H1 (cell line): ENCODE measurements at regions not wholly inside any gene's neighbourhood (a gene's known extent, or its start where the extent isn't known, plus 50 kb on each side); places are given as distances from the start of the nearest gene placed in this dataset.

Source experiments
- CTCF ChIA-PET: fragments of 300-600 bp; sonication (Branson Sonifier 250); formaldehyde crosslinking; loops from one replicate; lab custom pipeline; 2021; ENCODE audit not compliant: partially characterized antibody; lab: Charles Lee
- POLR2A ChIA-PET: fragments of 300-600 bp; sonication (Branson Sonifier 250); formaldehyde crosslinking; loops from one replicate; lab custom pipeline; 2021; ENCODE audit warnings: inconsistent platforms; ENCODE audit not compliant: partially characterized antibody; lab: Charles Lee
- DNase-seq, 2 experiments: peaks; one replicate each; pipeline versions ENCODE4 v3.0.0 to v3.0.0-alpha.2; 2010 to 2022; ENCODE audit warnings: low spot score in 2 of 2, low read depth in 1 of 2, mixed read lengths in 1 of 2
- FAIRE-seq: peaks from 2 replicates; lab custom pipeline; 2011; peaks lifted over from hg19 to GRCh38; lab: Jason Lieb, UNC
- H2AFZ ChIP-seq: 2 replicates; pipeline ENCODE4 v1.8.1; 2012; ENCODE audit warnings: low read length, inconsistent platforms
- H2AK5ac ChIP-seq: 2 replicates; pipeline ENCODE4 v1.6.1; 2013; ENCODE audit warnings: low read depth, low read length
- H2BK120ac ChIP-seq: replicated peaks from 2 replicates; pipeline ENCODE3; 2013; ENCODE audit warnings: low read depth, low read length, inconsistent platforms
- H2BK12ac ChIP-seq: 2 replicates; pipeline ENCODE4 v1.6.1; 2013; ENCODE audit warnings: low read depth, low read length
- H2BK15ac ChIP-seq: 2 replicates; pipeline ENCODE4 v1.6.1; 2013; ENCODE audit warnings: low read length
- H2BK20ac ChIP-seq: 2 replicates; pipeline ENCODE4 v1.6.1; 2013; ENCODE audit warnings: low read length
- H2BK5ac ChIP-seq: 2 replicates; pipeline ENCODE4 v1.6.1; 2013; ENCODE audit warnings: low read depth, low read length
- H3K14ac ChIP-seq: 2 replicates; pipeline ENCODE4 v1.6.1; 2013; ENCODE audit warnings: inconsistent platforms; ENCODE audit not compliant: insufficient read length
- H3K18ac ChIP-seq: 2 replicates; pipeline ENCODE4 v1.6.1; 2013; ENCODE audit warnings: low read length; ENCODE audit errors: extremely low read depth
- H3K23ac ChIP-seq: 2 replicates; pipeline ENCODE4 v1.6.1; 2013; ENCODE audit warnings: inconsistent platforms; ENCODE audit not compliant: insufficient read length
- H3K23me2 ChIP-seq: 2 replicates; pipeline ENCODE4 v1.6.1; 2013; ENCODE audit warnings: low read depth, low read length
- H3K27ac ChIP-seq: 2 replicates; pipeline ENCODE4 v1.6.1; 2011; ENCODE audit warnings: low read depth, low read length, inconsistent platforms
- H3K27me3 ChIP-seq, 4 experiments: replicated peaks in 1 of 4; 1 replicate in 1 of 4; 2 replicates in 3 of 4; pipeline versions ENCODE4 v1.6.1 to v1.8.1; 2011 to 2013; ENCODE audit warnings: low read length in 3 of 4, mild to moderate bottlenecking in 3 of 4, inconsistent platforms in 2 of 4, mixed read lengths in 2 of 4, moderate library complexity in 1 of 4; ENCODE audit not compliant: control insufficient read depth in 3 of 4, insufficient read depth in 3 of 4; ENCODE audit errors: extremely low read depth in 1 of 4
- H3K36me3 ChIP-seq, 4 experiments: 2 replicates each; pipeline versions ENCODE4 v1.6.1 to v1.8.1; 2011 to 2013; ENCODE audit warnings: mild to moderate bottlenecking in 4 of 4, low read length in 3 of 4, moderate library complexity in 2 of 4, control low read depth in 1 of 4, inconsistent platforms in 1 of 4; ENCODE audit not compliant: insufficient read depth in 4 of 4, control insufficient read depth in 2 of 4
- H3K4ac ChIP-seq: replicated peaks from 2 replicates; pipeline ENCODE3; 2013; ENCODE audit warnings: low read length, low read depth, mixed read lengths, inconsistent platforms; ENCODE audit not compliant: insufficient read length
- H3K4me1 ChIP-seq, 4 experiments: replicated peaks in 1 of 4; 1 replicate in 1 of 4; 2 replicates in 3 of 4; pipeline versions ENCODE4 v1.6.1 to v1.8.1; 2011 to 2013; ENCODE audit warnings: low read length in 3 of 4, inconsistent platforms in 2 of 4, mixed read lengths in 1 of 4; ENCODE audit not compliant: insufficient read depth in 4 of 4, control insufficient read depth in 3 of 4
- H3K4me2 ChIP-seq, 2 experiments: 2 replicates each; pipeline versions ENCODE4 v1.6.1 to v1.8.1; 2011 to 2013; ENCODE audit warnings: low read depth in 2 of 2, low read length in 2 of 2, control low read depth in 1 of 2, inconsistent platforms in 1 of 2, mild to moderate bottlenecking in 1 of 2; ENCODE audit not compliant: insufficient read depth in 1 of 2
- H3K4me3 ChIP-seq, 4 experiments: fragments of 200-600, 300-600 bp in 1 of 4; sonication (generic), shearing (Covaris generic), sonication (Bioruptor Twin) in 1 of 4; 2 replicates each; pipeline versions ENCODE4 v1.5.1 to v1.8.1; 2011 to 2016; ENCODE audit warnings: low read length in 4 of 4, low read depth in 3 of 4, control low read depth in 2 of 4, inconsistent platforms in 2 of 4, mild to moderate bottlenecking in 2 of 4, mixed read lengths in 1 of 4, moderate library complexity in 1 of 4; ENCODE audit not compliant: insufficient read depth in 2 of 4; ENCODE audit errors: extremely low read depth in 1 of 4
- H3K56ac ChIP-seq: replicated peaks from 2 replicates; pipeline ENCODE3; 2013; ENCODE audit warnings: low read depth, mild to moderate bottlenecking, mixed read lengths, low read length, inconsistent platforms; ENCODE audit not compliant: insufficient read length
- H3K79me1 ChIP-seq: 2 replicates; pipeline ENCODE4 v1.6.1; 2013; ENCODE audit warnings: low read depth, low read length, control low read depth
- H3K79me2 ChIP-seq, 2 experiments: 2 replicates each; pipeline versions ENCODE4 v1.6.1 to v1.8.1; 2012 to 2013; ENCODE audit warnings: low read length in 2 of 2, mild to moderate bottlenecking in 2 of 2, inconsistent platforms in 1 of 2; ENCODE audit not compliant: insufficient read depth in 2 of 2, control insufficient read depth in 1 of 2
- H3K9ac ChIP-seq, 4 experiments: replicated peaks in 1 of 4; 1 replicate in 1 of 4; 2 replicates in 3 of 4; pipeline versions ENCODE4 v1.6.1 to v1.8.1; 2011 to 2013; ENCODE audit warnings: low read depth in 3 of 4, low read length in 3 of 4, control low read depth in 2 of 4, mild to moderate bottlenecking in 2 of 4, moderate library complexity in 2 of 4, inconsistent platforms in 1 of 4; ENCODE audit errors: extremely low read depth in 1 of 4
- H3K9me3 ChIP-seq, 2 experiments: 2 replicates each; pipeline versions ENCODE4 v1.6.1 to v1.8.1; 2012 to 2013; ENCODE audit warnings: mild to moderate bottlenecking in 2 of 2, moderate library complexity in 2 of 2, control low read depth in 1 of 2, inconsistent platforms in 1 of 2, low read depth in 1 of 2, low read length in 1 of 2, mixed read lengths in 1 of 2; ENCODE audit not compliant: insufficient read depth in 2 of 2
- H4K20me1 ChIP-seq, 2 experiments: replicated peaks in 1 of 2; 2 replicates each; pipeline versions ENCODE3 to v1.8.1; 2011 to 2013; ENCODE audit warnings: inconsistent platforms in 2 of 2, low read length in 2 of 2, mild to moderate bottlenecking in 1 of 2; ENCODE audit not compliant: insufficient read depth in 2 of 2, control insufficient read depth in 1 of 2
- H4K5ac ChIP-seq: 2 replicates; pipeline ENCODE4 v1.6.1; 2013; ENCODE audit warnings: low read length, low read depth, mixed read lengths, inconsistent platforms; ENCODE audit not compliant: insufficient read length
- H4K8ac ChIP-seq: 2 replicates; pipeline ENCODE4 v1.8.0; 2013; ENCODE audit warnings: mild to moderate bottlenecking, moderate library complexity, low read length, inconsistent platforms; ENCODE audit not compliant: insufficient read depth; ENCODE audit errors: extremely low read depth
- H4K91ac ChIP-seq: replicated peaks from 2 replicates; pipeline ENCODE3; 2013; ENCODE audit warnings: low read length, mixed read lengths, inconsistent platforms; ENCODE audit not compliant: insufficient read length
- ASH2L ChIP-seq: fragments of 200-600, 300-600 bp; sonication (generic); IDR thresholded peaks from one replicate; pipeline ENCODE4 v1.7.1; 2017; ENCODE audit warnings: low read length
- ATF3 ChIP-seq: IDR thresholded peaks from 2 replicates; pipeline ENCODE4 v1.6.1; 2011; ENCODE audit warnings: low read depth, mild to moderate bottlenecking, low read length; ENCODE audit not compliant: insufficient read depth
- CEBPB ChIP-seq: IDR thresholded peaks from 2 replicates; pipeline ENCODE4 v1.6.1; 2012; ENCODE audit warnings: low read depth, low read length
- EGR1 ChIP-seq: IDR thresholded peaks from 2 replicates; pipeline ENCODE4 v1.6.1; 2011; ENCODE audit warnings: low read depth, low read length, borderline replicate concordance
- EZH2 ChIP-seq: fragments of 200-600 bp; sonication (generic); IDR thresholded peaks from 2 replicates; pipeline ENCODE4 v1.7.1; 2012; ENCODE audit warnings: low read depth, mild to moderate bottlenecking, moderate library complexity, low read length, inconsistent platforms; ENCODE audit not compliant: severe bottlenecking
- KDM5A ChIP-seq: fragments of 200-600 bp; IDR thresholded peaks from 2 replicates; pipeline ENCODE4 v1.7.1; 2012; ENCODE audit warnings: mild to moderate bottlenecking, low read length, inconsistent platforms, mixed read lengths
- POLR2A ChIP-seq, 2 experiments: IDR thresholded peaks; 1 replicate in 1 of 2; 2 replicates in 1 of 2; pipeline ENCODE4 v1.6.1; 2011; ENCODE audit warnings: low read depth in 2 of 2, low read length in 2 of 2, mild to moderate bottlenecking in 2 of 2; ENCODE audit errors: control extremely low read depth in 1 of 2
- POLR2AphosphoS5 ChIP-seq: IDR thresholded peaks from 2 replicates; pipeline ENCODE4 v1.6.1; 2011; ENCODE audit warnings: low read depth, low read length
- RFX5 ChIP-seq: IDR thresholded peaks from 2 replicates; pipeline ENCODE4 v1.6.1; 2011; ENCODE audit warnings: low read depth, low read length, improper control_type of control experiment, borderline replicate concordance
- SIN3A ChIP-seq, 2 experiments: IDR thresholded peaks in 1 of 2; conservative IDR thresholded peaks in 1 of 2; 2 replicates each; pipeline ENCODE4 v1.6.1; 2011 to 2012; ENCODE audit warnings: low read length in 2 of 2, improper control_type of control experiment in 1 of 2, low read depth in 1 of 2, mild to moderate bottlenecking in 1 of 2
- USF2 ChIP-seq: IDR thresholded peaks from 2 replicates; pipeline ENCODE4 v1.6.1; 2011; ENCODE audit warnings: low read length, improper control_type of control experiment
- YY1 ChIP-seq: IDR thresholded peaks from 2 replicates; pipeline ENCODE4 v1.6.1; 2011; ENCODE audit warnings: low read depth, mild to moderate bottlenecking, low read length
- ZNF274 ChIP-seq: IDR thresholded peaks from 2 replicates; pipeline ENCODE4 v1.7.0; 2012; ENCODE audit warnings: low read length, borderline replicate concordance; ENCODE audit errors: extremely low read depth

GRCh38 chr1:14098294-14098913, 398.4 kb downstream of the PRDM2 start:
- H2BK12ac ChIP-seq = no peak overlapping the region
- ChIA-PET CTCF (interaction anchor here (0.6 to 2.0 kb wide), 7 partner anchors 13 to 1001 kb away, joined by 3 to 5 read pairs (median 3); no protein-coding TSS in a partner anchor), POLR2A (no interaction called here)
- H3K27me3 ChIP-seq = no peaks in the 10 kb centered on the region; a peak in 1 of 7 replicates
- no peak overlapping the region for H3K18ac ChIP-seq
- no peak overlapping the region for H3K27ac ChIP-seq
- H3K23me2 ChIP-seq = no peaks in the 10 kb centered on the region
- FAIRE-seq = no peak
- H2BK120ac ChIP-seq = no peak overlapping the region
- H4K91ac ChIP-seq = no peak overlapping the region
- H3K4me2 ChIP-seq = no peak overlapping the region
- H3K36me3 ChIP-seq = no peaks in the 10 kb centered on the region
- no peak overlapping the region for H3K23ac ChIP-seq
- H4K20me1 ChIP-seq = no peaks in the 10 kb centered on the region
- H3K56ac ChIP-seq = no peak overlapping the region
- H3K79me1 ChIP-seq = no peaks in the 10 kb centered on the region
- H3K4ac ChIP-seq = no peak overlapping the region
- H3K4me1 ChIP-seq = peaks cover 0 to 6% (median 3%) of the 10 kb centered on the region in 4 experiments; a peak in 2 of 7 replicates
- H4K5ac ChIP-seq = no peak overlapping the region
- no peak overlapping the region for H3K4me3 ChIP-seq
- no peak overlapping the region for H2BK20ac ChIP-seq
- H3K79me2 ChIP-seq = no peaks in the 10 kb centered on the region
- H2AK5ac ChIP-seq = no peak overlapping the region
- DNase-seq = no peak
- H2AFZ ChIP-seq = no peak overlapping the region
- H3K9ac ChIP-seq = no peak overlapping the region
- no peak overlapping the region for H2BK5ac ChIP-seq
- no peak overlapping the region for H2BK15ac ChIP-seq
- H4K8ac ChIP-seq = no peak overlapping the region
- no peaks in the 10 kb centered on the region for H3K9me3 ChIP-seq
- H3K14ac ChIP-seq = no peak overlapping the region
- TF ChIP-seq USF2 = no peak
- TF ChIP-seq POLR2A (IDR thresholded peaks at IDR 0.05; ENCODE audit: control extremely low read depth in 1 of 2, low read depth in 2 of 2, low read length in 2 of 2) = no peak
- no peak for TF ChIP-seq EGR1
- no peak for TF ChIP-seq KDM5A
- no peak for TF ChIP-seq CEBPB
- TF ChIP-seq SIN3A (conservative IDR thresholded peaks at IDR 0.05 in 1 of 2, IDR thresholded peaks at IDR 0.05 in 1 of 2; ENCODE audit: low read depth in 1 of 2, low read length in 2 of 2) = no peak
- no peak for TF ChIP-seq YY1
- TF ChIP-seq RFX5 = no peak
- no peak for TF ChIP-seq ASH2L
- no peak for TF ChIP-seq ZNF274
- TF ChIP-seq ATF3 = no peak
- TF ChIP-seq POLR2AphosphoS5 = no peak
- no peak for TF ChIP-seq EZH2
